Uterus (tissue), 2 donors: ENCODE measurements at regions not wholly inside any gene's neighbourhood (a gene's known extent, or its start where the extent isn't known, plus 50 kb on each side); places are given as distances from the start of the nearest gene placed in this dataset.

Experiments used
- CTCF ChIP-seq, 4 experiments: fragments of 200-600 bp in 2 of 4; fragments of 450-650 bp in 2 of 4; sonication (generic) in 2 of 4; IDR thresholded peaks; one replicate each; pipeline ENCODE4 v1.5.1; 2016 to 2019; ENCODE audit warnings: antibody characterized with exemption in 4 of 4, mild to moderate bottlenecking in 2 of 4, moderate library complexity in 1 of 4
- POLR2A ChIP-seq, 2 donors: fragments of 450-650 bp; IDR thresholded peaks; one replicate each; pipeline ENCODE4 v1.6.1; 2016; ENCODE audit warnings: antibody characterized with exemption in 2 of 2, mild to moderate bottlenecking in 1 of 2, moderate library complexity in 1 of 2

- TF ChIP-seq CTCF (IDR thresholded peaks at IDR 0.05) (no peak), POLR2A (IDR thresholded peaks at IDR 0.05) (no peak)
Measured at GRCh38 chr19:34018546-34018945, 153.8 kb upstream of the LSM14A start.
